K562 (cell line): ENCODE measurements at regions not wholly inside any gene's neighbourhood (a gene's known extent, or its start where the extent isn't known, plus 50 kb on each side); places are given as distances from the start of the nearest gene placed in this dataset.

Source experiments
- ATAC-seq: fragments of 200-7000 bp; cut with Tn5 transposase; 3 replicates; pipeline ENCODE4 v1.9.1; 2020; ENCODE audit warnings: moderate library complexity
- BruUV-seq: library from RNA; stranded (reverse); fragments of 400-500 nt; replicated peaks from 2 replicates; lab custom pipeline; 2021; lab: Mats Ljungman, UMichigan
- CTCF ChIA-PET: fragments of 300-600 bp; formaldehyde crosslinking; extraction: SDS; loops from one replicate; lab custom pipeline; 2021; ENCODE audit warnings: low intra/inter-chr PET ratio; lab: Yijun Ruan, JAX
- POLR2A ChIA-PET: fragments of 300-600, 350-650 bp; sonication (Branson Sonifier 250); formaldehyde crosslinking; extraction: SDS; loops from one replicate; lab custom pipeline; 2021; ENCODE audit warnings: antibody characterized with exemption, inconsistent platforms; lab: Yijun Ruan, JAX
- DNase-seq, 4 experiments: peaks; one replicate each; pipeline versions ENCODE4 v3.0.0 to v3.0.0-alpha.2; 2011 to 2018; ENCODE audit warnings: low spot score in 3 of 4, mixed read lengths in 3 of 4; ENCODE audit errors: extremely low read depth in 1 of 4
- FAIRE-seq: peaks from 2 replicates; lab custom pipeline; 2011; peaks lifted over from hg19 to GRCh38; lab: Jason Lieb, UNC
- H2AFZ ChIP-seq: 2 replicates; pipeline ENCODE4 v1.6.0; 2011; ENCODE audit warnings: low read depth, low read length, control low read depth, inconsistent platforms
- H3K27ac ChIP-seq: fragments of 200-600 bp; 3 replicates; pipeline ENCODE4 v1.8.0; 2011; ENCODE audit warnings: low read depth, mild to moderate bottlenecking, control low read depth, inconsistent platforms, low read length, moderate library complexity, mixed read lengths; ENCODE audit errors: extremely low read depth
- H3K27me3 ChIP-seq, 2 experiments: fragments of 300-600 bp in 1 of 2; 2 replicates in 1 of 2; 3 replicates in 1 of 2; pipeline versions ENCODE4 v1.6.0 to v1.8.0; 2011; ENCODE audit warnings: inconsistent platforms in 2 of 2, low read length in 2 of 2, mild to moderate bottlenecking in 1 of 2, mixed read lengths in 1 of 2, moderate library complexity in 1 of 2; ENCODE audit not compliant: control insufficient read depth in 2 of 2, insufficient read depth in 2 of 2
- H3K36me3 ChIP-seq: fragments of 300-600 bp; 3 replicates; pipeline ENCODE4 v1.8.0; 2011; ENCODE audit warnings: mild to moderate bottlenecking, low read length, inconsistent platforms; ENCODE audit not compliant: control insufficient read depth, insufficient read depth
- H3K4me1 ChIP-seq, 2 experiments: fragments of 200-600 bp in 1 of 2; replicated peaks in 1 of 2; 2 replicates in 1 of 2; 3 replicates in 1 of 2; pipeline versions ENCODE4 v1.5.1 to v1.8.0; 2011; ENCODE audit warnings: inconsistent platforms in 2 of 2, low read length in 2 of 2, mild to moderate bottlenecking in 1 of 2, mixed read lengths in 1 of 2, moderate library complexity in 1 of 2; ENCODE audit not compliant: control insufficient read depth in 2 of 2, insufficient read depth in 2 of 2
- H3K4me2 ChIP-seq: 2 replicates; pipeline ENCODE4 v1.6.1; 2011; ENCODE audit warnings: low read length, control low read depth, inconsistent platforms, mixed read lengths; ENCODE audit not compliant: insufficient read depth
- H3K4me3 ChIP-seq: fragments of 200-600 bp; sonication (generic), shearing (Covaris generic); 2 replicates; pipeline ENCODE4 v1.5.1; 2016; ENCODE audit warnings: control low read depth, inconsistent platforms
- H3K79me2 ChIP-seq: fragments of 200-600 bp; 3 replicates; pipeline ENCODE4 v1.8.0; 2011; ENCODE audit warnings: low read length, inconsistent platforms; ENCODE audit not compliant: control insufficient read depth, insufficient read depth
- H3K9ac ChIP-seq, 2 experiments: 2 replicates each; pipeline versions ENCODE4 v1.6.0 to v1.6.1; 2011; ENCODE audit warnings: low read depth in 2 of 2, low read length in 2 of 2, control low read depth in 1 of 2, inconsistent platforms in 1 of 2, mild to moderate bottlenecking in 1 of 2, mixed read lengths in 1 of 2; ENCODE audit not compliant: insufficient read depth in 1 of 2
- H3K9me1 ChIP-seq: one replicate; pipeline ENCODE4 v1.6.0; 2011; ENCODE audit warnings: inconsistent platforms, mild to moderate bottlenecking, low read length, moderate library complexity; ENCODE audit not compliant: control insufficient read depth, insufficient read depth
- H3K9me3 ChIP-seq: replicated peaks from 2 replicates; pipeline ENCODE4 v1.5.1; 2011; ENCODE audit warnings: low read depth, low read length, inconsistent platforms; ENCODE audit not compliant: control insufficient read depth, insufficient read depth
- H4K20me1 ChIP-seq: replicated peaks from 2 replicates; pipeline ENCODE4 v1.6.1; 2011; ENCODE audit warnings: low read length, inconsistent platforms, mixed read lengths; ENCODE audit not compliant: control insufficient read depth, insufficient read depth
- C11orf30 ChIP-seq: fragments of 450-650 bp; IDR thresholded peaks from 2 replicates; pipeline ENCODE4 v1.6.1; 2016; ENCODE audit warnings: low read depth, mild to moderate bottlenecking
- MAFF ChIP-seq: IDR thresholded peaks from 2 replicates; pipeline ENCODE4 v1.6.1; 2012; ENCODE audit warnings: low read length, improper control_type of control experiment
- MAFG ChIP-seq: fragments of 450-650 bp; conservative IDR thresholded peaks from 2 replicates; pipeline ENCODE4 v1.6.1; 2016; ENCODE audit warnings: missing genetic modification characterization, missing compliant biosample characterization
- MAFK ChIP-seq: IDR thresholded peaks from 2 replicates; pipeline ENCODE4 v1.6.1; 2011; ENCODE audit warnings: low read length, improper control_type of control experiment
- NFIC ChIP-seq: fragments of 450-650 bp; IDR thresholded peaks from 2 replicates; pipeline ENCODE4 v1.6.1; 2017; ENCODE audit warnings: mild to moderate bottlenecking, inconsistent platforms
- SMAD3 ChIP-seq: fragments of 450-650 bp; formaldehyde crosslinking; conservative IDR thresholded peaks from 2 replicates; pipeline ENCODE4 v1.4.0; 2020; ENCODE audit warnings: mild to moderate bottlenecking
- ZFPM2 ChIP-seq: fragments of 250-450 bp; sonication (Bioruptor Pico); IDR thresholded peaks from 2 replicates; pipeline ENCODE4 v1.5.1; 2022; ENCODE audit warnings: mild to moderate bottlenecking
- ZNF316 ChIP-seq: fragments of 450-650 bp; IDR thresholded peaks from 2 replicates; pipeline ENCODE4 v1.6.1; 2016
- ZNF41 ChIP-seq: fragments of 250-450 bp; sonication (Bioruptor Pico); conservative IDR thresholded peaks from 2 replicates; pipeline ENCODE4 v1.4.0; 2020; ENCODE audit warnings: mild to moderate bottlenecking
- WGBS: fragments of 100-300 bp; shearing (Covaris generic); methylation state at CpG from one replicate; pipeline ENCODE4 v1.1.6; 2016; ENCODE audit warnings: low coverage, mixed read lengths; ENCODE audit not compliant: insufficient coverage; ENCODE audit errors: missing lambda C conversion rate; 5-methylcytosine and 5-hydroxymethylcytosine counted together
- in situ Hi-C: fragments of 300-500 bp; cut with MboI; formaldehyde crosslinking; loops from 4 replicates; pipeline ENCODE4 v1.15.0; 2018; ENCODE audit warnings: inconsistent platforms, mixed read lengths
- intact Hi-C: fragments of 100-400 bp; cut with micrococcal nuclease; formaldehyde crosslinking; loops from 2 replicates; pipeline ENCODE4 v1.14.2; 2022
- TF ChIP-seq, protein P1 (sequence below): fragments of 450-650 bp; formaldehyde crosslinking; IDR thresholded peaks from 2 replicates; pipeline ENCODE4 v1.4.0; 2022; ENCODE audit warnings: mild to moderate bottlenecking, moderate library complexity

- Histone ChIP-seq H4K20me1 (no peaks in the 10 kb centered on the region), H2AFZ (no peak overlapping the region), H3K9me3 (peaks cover 33% of the 10 kb centered on the region), H3K4me2 (no peak overlapping the region), H3K79me2 (no peaks in the 10 kb centered on the region), H3K27me3 (no peaks in the 10 kb centered on the region), H3K4me1 (no peaks in the 10 kb centered on the region), H3K27ac (no peak overlapping the region), H3K9ac (no peak overlapping the region), H3K36me3 (peaks cover 61% of the 10 kb centered on the region), H3K4me3 (no peak overlapping the region), H3K9me1 (no peaks in the 10 kb centered on the region)
- in situ Hi-C loops = no loop called here
- WGBS = 92% methylated on average over 2 of the region's 2 CpGs
- intact Hi-C loops = no loop called here
- CTCF ChIA-PET = no interaction called here
- FAIRE-seq (no peak), DNase-seq (no peak), ATAC-seq (no peak)
- TF ChIP-seq NFIC (peak; percentile 76), ZFPM2 (no peak), SMAD3 (CRISPR knock-in tag) (no peak)
- no TSS peak for BruUV-seq
- POLR2A ChIA-PET = interaction anchor here (1.5 kb wide), 1 partner anchor 10 kb away, joined by 3 read pairs; no protein-coding TSS in a partner anchor
Measured at GRCh38 chr2:167890739-167891138, 356.7 kb downstream of the STK39 start.

- TF ChIP-seq ZNF316 = peak; percentile 85
- TF ChIP-seq ZNF41 (CRISPR knock-in tag) = no peak
- TF ChIP-seq C11orf30 = peak; percentile 67
- TF ChIP-seq, protein P1, sequence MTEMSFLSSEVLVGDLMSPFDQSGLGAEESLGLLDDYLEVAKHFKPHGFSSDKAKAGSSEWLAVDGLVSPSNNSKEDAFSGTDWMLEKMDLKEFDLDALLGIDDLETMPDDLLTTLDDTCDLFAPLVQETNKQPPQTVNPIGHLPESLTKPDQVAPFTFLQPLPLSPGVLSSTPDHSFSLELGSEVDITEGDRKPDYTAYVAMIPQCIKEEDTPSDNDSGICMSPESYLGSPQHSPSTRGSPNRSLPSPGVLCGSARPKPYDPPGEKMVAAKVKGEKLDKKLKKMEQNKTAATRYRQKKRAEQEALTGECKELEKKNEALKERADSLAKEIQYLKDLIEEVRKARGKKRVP = no peak
- peak; percentile 29; the same call in 1 of the 2 replicates for TF ChIP-seq MAFK
- peak; percentile 49 for TF ChIP-seq MAFG (tag)
- peak; percentile 61 for TF ChIP-seq MAFF
- TF ChIP-seq, all 486 proteins: peak for 5
- ChIA-PET CTCF (no interaction called here), POLR2A (interaction anchor here (0.7 kb wide), 1 partner anchor 10 kb away, joined by 3 read pairs; no protein-coding TSS in a partner anchor)
- Histone ChIP-seq H3K9ac (no peak overlapping the region), H3K9me3 (no peaks in the 10 kb centered on the region), H3K4me1 (no peaks in the 10 kb centered on the region), H3K36me3 (peaks cover 73% of the 10 kb centered on the region), H3K27me3 (no peaks in the 10 kb centered on the region), H2AFZ (no peak overlapping the region), H3K4me3 (no peak overlapping the region), H3K27ac (no peak overlapping the region), H3K9me1 (no peaks in the 10 kb centered on the region), H4K20me1 (no peaks in the 10 kb centered on the region), H3K4me2 (no peak overlapping the region), H3K79me2 (peaks cover 44% of the 10 kb centered on the region)
- no TSS peak for BruUV-seq
- ATAC-seq (no peak), FAIRE-seq (no peak), DNase-seq (no peak)
- intact Hi-C loops (no loop called here), in situ Hi-C loops (no loop called here)
- 81% methylated on average over 1 of the region's 1 CpG for WGBS
Measured at GRCh38 chr2:167880415-167880814, 367.0 kb downstream of the STK39 start.
